GM18861 (cell line): ENCODE measurements at regions not wholly inside any gene's neighbourhood (a gene's known extent, or its start where the extent isn't known, plus 50 kb on each side); places are given as distances from the start of the nearest gene placed in this dataset.

Experiments used
- ATAC-seq: cut with Tn5 transposase; IDR thresholded peaks from one replicate; pipeline ENCODE4 v1.9.1; 2021; ENCODE audit not compliant: unreplicated experiment

- no peak for ATAC-seq
Measured at GRCh38 chr9:1738511-1739100, 276.5 kb upstream of the SMARCA2 start.

GRCh38 chr9:1743121-1743960, 271.8 kb upstream of the SMARCA2 start:
- ATAC-seq: no peak

GRCh38 chr9:1745980-1746379, 269.2 kb upstream of the SMARCA2 start:
- no peak for ATAC-seq

- no peak for ATAC-seq
Measured at GRCh38 chr9:1747417-1747967, 267.7 kb upstream of the SMARCA2 start.

DNA sequence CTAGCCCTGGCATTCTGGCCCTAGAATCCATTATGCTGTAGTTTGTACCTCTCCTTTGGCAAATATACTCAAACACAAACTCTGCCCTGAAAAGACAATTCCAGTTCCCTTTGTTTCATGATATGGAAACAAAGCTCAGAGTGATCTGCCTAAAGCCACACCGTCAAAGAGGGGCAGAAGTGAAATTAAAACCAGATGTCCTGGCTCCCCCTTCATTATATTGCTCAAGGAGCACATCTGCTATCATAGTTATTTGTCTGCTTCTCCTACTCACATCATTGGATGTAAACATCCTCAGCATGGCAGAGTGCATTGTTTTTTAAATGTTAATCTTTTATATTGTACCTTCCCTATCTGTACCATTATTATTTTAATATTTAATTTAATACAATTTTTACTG, 266.7 kb upstream of the SMARCA2 start:
- ATAC-seq: no peak

DNA sequence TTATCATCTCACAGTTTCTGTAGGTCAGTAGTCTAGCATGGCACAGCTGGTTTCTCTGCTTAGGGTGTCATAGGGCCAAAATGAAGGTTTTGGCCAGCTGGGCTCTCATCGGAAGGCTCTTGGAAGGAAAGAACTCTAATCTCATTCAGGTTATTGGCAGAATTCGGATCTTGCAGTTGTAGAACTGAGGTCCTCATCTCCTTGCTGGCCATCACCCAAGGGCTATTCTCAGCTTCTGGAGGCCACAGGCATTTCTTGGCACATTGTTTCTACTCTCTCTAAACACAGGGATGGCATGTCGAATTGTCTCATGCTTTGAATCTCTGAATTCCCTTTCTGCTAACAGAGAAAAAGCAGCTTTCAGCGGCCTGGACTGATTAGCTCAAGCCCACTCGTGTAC, 258.0 kb upstream of the SMARCA2 start:
- ATAC-seq: no peak

DNA sequence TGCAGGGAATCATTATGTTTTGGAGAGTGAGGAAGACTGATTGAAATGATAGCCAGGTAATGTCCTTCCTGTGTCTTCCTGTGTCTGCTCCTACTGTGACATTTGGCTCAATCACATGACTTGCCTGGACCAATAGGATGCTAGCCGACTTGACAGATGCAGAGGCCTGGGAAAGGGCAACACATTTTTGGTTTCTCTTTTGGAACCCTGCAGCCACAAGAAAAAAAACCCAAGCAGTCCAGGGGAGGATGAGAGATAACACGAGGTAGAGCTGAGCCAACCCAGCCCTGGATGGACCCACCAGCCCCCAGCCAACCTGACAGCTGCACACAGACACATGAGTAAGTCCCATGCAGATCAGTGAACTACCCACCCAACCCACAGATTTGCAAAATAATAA, 256.1 kb upstream of the SMARCA2 start:
- ATAC-seq: no peak

GRCh38 chr9:1759771-1760300, 255.3 kb upstream of the SMARCA2 start:
- ATAC-seq: no peak

DNA sequence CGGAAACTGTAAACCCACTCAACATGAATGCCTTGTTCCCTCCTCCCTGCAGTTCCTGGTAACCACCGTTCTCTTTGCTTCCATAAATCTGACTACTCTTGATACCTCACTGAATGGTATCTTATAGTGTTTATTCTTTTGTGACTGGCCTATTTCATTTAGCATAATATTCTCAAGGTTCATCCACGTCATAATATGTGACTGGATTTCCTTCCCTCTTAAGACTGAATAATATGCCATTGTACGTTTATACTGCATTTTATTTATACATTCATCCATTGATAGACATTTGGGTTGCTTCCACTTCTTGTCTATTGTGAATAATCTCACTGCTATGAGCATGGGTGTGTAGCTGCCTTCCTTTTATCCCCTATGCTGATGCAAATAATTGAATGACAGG, 253.3 kb upstream of the SMARCA2 start:
- no peak for ATAC-seq

GRCh38 chr9:1766042-1766441, 249.1 kb upstream of the SMARCA2 start:
- ATAC-seq: no peak

DNA sequence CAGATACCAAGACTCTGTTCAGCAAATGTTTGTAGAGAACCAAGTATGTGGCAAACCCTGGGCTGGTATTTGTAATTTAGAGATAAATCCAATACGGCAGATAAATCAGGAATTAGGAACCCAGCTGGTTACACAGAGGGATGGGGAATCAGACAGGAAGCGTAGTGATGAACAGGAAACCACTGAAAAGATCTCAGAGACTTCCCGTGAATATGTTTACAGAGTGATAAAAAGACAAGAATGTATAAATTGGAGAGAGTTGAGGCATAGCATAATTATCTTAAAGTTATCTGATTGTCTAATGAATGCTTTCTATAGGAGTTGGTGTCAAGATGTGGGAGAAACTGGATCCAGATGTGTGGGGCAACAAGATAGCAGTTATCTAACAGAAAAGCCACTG, 246.6 kb upstream of the SMARCA2 start:
- ATAC-seq: no peak

- ATAC-seq: no peak
Measured at GRCh38 chr9:1771094-1771789, 243.9 kb upstream of the SMARCA2 start.

DNA sequence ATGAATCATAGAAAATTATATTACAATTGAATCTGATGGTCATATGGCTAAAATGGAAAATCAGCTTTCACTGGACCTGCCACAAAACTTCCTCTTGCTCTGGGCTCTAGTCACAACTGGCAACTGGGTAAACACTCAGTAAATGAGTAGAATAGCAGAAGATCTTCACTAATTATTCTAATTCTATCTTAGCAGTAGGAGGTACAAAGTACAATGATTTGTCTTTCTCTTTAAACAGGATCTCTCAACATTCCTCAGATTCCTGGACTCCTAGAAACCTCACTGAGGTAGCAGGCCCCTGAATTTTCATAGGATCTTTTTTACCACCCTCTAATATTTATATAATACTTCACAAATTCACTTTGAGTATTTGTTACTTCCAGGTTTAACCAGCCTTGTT, 239.9 kb upstream of the SMARCA2 start:
- no peak for ATAC-seq

GRCh38 chr9:1776668-1777067, 238.5 kb upstream of the SMARCA2 start:
- ATAC-seq: no peak

GRCh38 chr9:1791191-1791590, 224.0 kb upstream of the SMARCA2 start:
- ATAC-seq: no peak

- ATAC-seq: no peak
Measured at GRCh38 chr9:1794547-1795270, 220.4 kb upstream of the SMARCA2 start.

GRCh38 chr9:1804128-1804865, 210.8 kb upstream of the SMARCA2 start:
- ATAC-seq: no peak

- no peak for ATAC-seq
Measured at GRCh38 chr9:1829719-1830118, 185.4 kb upstream of the SMARCA2 start.

DNA sequence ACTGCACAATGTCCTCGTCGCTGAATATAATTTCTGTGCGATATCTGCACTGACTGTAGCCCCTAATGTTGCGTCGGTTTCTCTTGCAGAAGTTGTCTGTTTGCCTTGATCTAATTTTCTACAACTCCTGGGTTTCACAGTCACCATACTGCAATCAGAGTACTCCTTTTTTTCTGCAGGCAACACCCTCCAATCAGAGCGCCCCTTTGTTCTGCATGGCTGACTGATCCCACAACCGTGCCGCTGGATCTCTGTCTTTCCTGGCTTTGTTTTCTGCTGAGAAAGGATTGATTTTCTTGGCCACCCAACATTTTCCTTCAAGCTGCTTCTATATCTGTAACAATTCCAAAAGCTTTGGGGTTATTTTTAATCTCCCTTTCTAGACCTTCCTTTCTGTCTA, 182.2 kb upstream of the SMARCA2 start:
- ATAC-seq: no peak

DNA sequence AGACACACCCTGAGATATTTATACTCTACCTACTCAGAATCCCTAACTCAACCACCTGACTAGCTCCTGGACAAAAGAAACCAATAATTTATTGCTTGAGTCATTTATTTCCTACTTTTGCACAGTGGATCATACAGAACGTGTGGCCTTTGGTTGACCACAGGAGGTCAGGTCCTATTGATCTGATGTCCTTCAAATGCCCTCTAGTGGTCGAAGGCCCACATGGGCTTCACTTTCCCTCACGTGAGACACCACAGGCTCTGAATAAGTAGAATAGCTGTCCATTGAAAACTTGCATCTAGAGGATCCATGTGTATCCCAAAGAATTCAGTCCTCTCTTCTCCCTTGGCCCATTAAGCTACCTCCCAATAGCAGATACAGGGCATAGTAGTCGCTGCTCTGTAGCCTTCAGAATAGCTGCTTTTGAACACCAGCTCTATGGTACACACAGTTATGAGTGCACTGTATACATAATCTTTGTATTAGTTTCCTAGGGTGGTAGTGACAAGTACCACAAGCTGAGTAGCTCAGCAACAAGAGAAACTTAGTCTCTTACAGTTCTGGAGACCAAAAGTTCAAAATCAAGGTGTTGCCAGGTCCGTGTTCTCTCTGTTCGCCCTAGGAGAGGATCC, 177.6 kb upstream of the SMARCA2 start:
- ATAC-seq: peak; percentile 84
